GM21423 (cell line): ENCODE measurements at regions not wholly inside any gene's neighbourhood (a gene's known extent, or its start where the extent isn't known, plus 50 kb on each side); places are given as distances from the start of the nearest gene placed in this dataset.
"Not testable (repeated sequence)": the region's sequence is repeated elsewhere in the genome, so short reads cannot be mapped to it uniquely, and the experiment has no call there.

Source experiments
- ATAC-seq: cut with Tn5 transposase; IDR thresholded peaks from one replicate; pipeline ENCODE4 v1.9.1; 2021; ENCODE audit warnings: mild to moderate bottlenecking, moderate library complexity; ENCODE audit not compliant: unreplicated experiment

GRCh38 chr2:44084850-44085249, 83.8 kb upstream of the PPM1B start:
- no peak for ATAC-seq

GRCh38 chr2:44086629-44087028, 82.0 kb upstream of the PPM1B start:
- no peak for ATAC-seq

- peak; percentile 54 for ATAC-seq
These were observed 81.5 kb upstream of the PPM1B start for GRCh38 chr2:44087036-44087713.

- no peak for ATAC-seq
These were observed 81.0 kb upstream of the PPM1B start for GRCh38 chr2:44087714-44088092.

- ATAC-seq = not testable (repeated sequence)
These were observed 76.2 kb upstream of the PPM1B start for GRCh38 chr2:44092519-44092918.

GRCh38 chr2:44093970-44094369, 74.7 kb upstream of the PPM1B start:
- no peak for ATAC-seq

GRCh38 chr2:44097322-44097907, 71.3 kb upstream of the PPM1B start:
- ATAC-seq = no peak

- peak; percentile 66 for ATAC-seq
These were observed 70.6 kb upstream of the PPM1B start for GRCh38 chr2:44098050-44098449.

GRCh38 chr2:44098891-44099290, 69.8 kb upstream of the PPM1B start:
- ATAC-seq = no peak

GRCh38 chr2:44100351-44100750, 68.3 kb upstream of the PPM1B start:
- ATAC-seq = no peak

- no peak for ATAC-seq
These were observed 67.4 kb upstream of the PPM1B start for GRCh38 chr2:44101246-44101645.

- no peak for ATAC-seq
These were observed 65.7 kb upstream of the PPM1B start for GRCh38 chr2:44102790-44103562.

- ATAC-seq = no peak
These were observed 65.0 kb upstream of the PPM1B start for GRCh38 chr2:44103639-44104038.

- no peak for ATAC-seq
These were observed 63.8 kb upstream of the PPM1B start for GRCh38 chr2:44104855-44105271.

GRCh38 chr2:44106509-44106908, 62.2 kb upstream of the PPM1B start:
- ATAC-seq = not testable (repeated sequence)

- ATAC-seq = peak; percentile 91
These were observed 61.5 kb upstream of the PPM1B start for GRCh38 chr2:44107086-44107740.

GRCh38 chr2:44107974-44108373, 60.7 kb upstream of the PPM1B start:
- no peak for ATAC-seq

- no peak for ATAC-seq
These were observed 59.5 kb upstream of the PPM1B start for GRCh38 chr2:44109166-44109565.

GRCh38 chr2:44110444-44110843, 58.2 kb upstream of the PPM1B start:
- ATAC-seq = no peak

- ATAC-seq = no peak
These were observed 56.6 kb upstream of the PPM1B start for GRCh38 chr2:44112096-44112495.

- no peak for ATAC-seq
These were observed 52.4 kb upstream of the PPM1B start for GRCh38 chr2:44116319-44116718.

GRCh38 chr2:44118257-44118656, 50.4 kb upstream of the PPM1B start:
- ATAC-seq = no peak
